BE2C (cell line): ENCODE measurements at regions not wholly inside any gene's neighbourhood (a gene's known extent, or its start where the extent isn't known, plus 50 kb on each side); places are given as distances from the start of the nearest gene placed in this dataset.
"Not testable (repeated sequence)": the region's sequence is repeated elsewhere in the genome, so short reads cannot be mapped to it uniquely, and the experiment has no call there.

Source experiments
- DNase-seq: peaks from one replicate; pipeline ENCODE4 v3.0.0-alpha.2; 2020
- H3K27me3 ChIP-seq: fragments of 250-450 bp; sonication (Bioruptor Pico); 2 replicates; pipeline ENCODE4 v1.5.1; 2020; ENCODE audit warnings: mild to moderate bottlenecking
- H3K36me3 ChIP-seq: fragments of 250-450 bp; sonication (Bioruptor Pico); 2 replicates; pipeline ENCODE4 v1.5.1; 2020; ENCODE audit warnings: mild to moderate bottlenecking
- H3K4me1 ChIP-seq: fragments of 250-450 bp; sonication (Bioruptor Pico); 2 replicates; pipeline ENCODE4 v1.5.1; 2020
- H3K4me3 ChIP-seq: 2 replicates; pipeline ENCODE4 v1.5.1; 2011; ENCODE audit warnings: low read depth, low read length
- H3K9me3 ChIP-seq: fragments of 250-450 bp; sonication (Bioruptor Pico); 2 replicates; pipeline ENCODE4 v1.5.1; 2020
- CTCF ChIP-seq: IDR thresholded peaks from 2 replicates; pipeline ENCODE4 v1.5.1; 2012; ENCODE audit warnings: mild to moderate bottlenecking, low read depth, low read length

GRCh38 chr5:30156156-30156555, 1037.3 kb upstream of the CDH6 start:
- DNase-seq: no peak
- no peaks in the 10 kb centered on the region for H3K4me1 ChIP-seq
- H3K27me3 ChIP-seq: no peaks in the 10 kb centered on the region

GRCh38 chr5:30152431-30152830, 1041.1 kb upstream of the CDH6 start:
- TF ChIP-seq CTCF: no peak
- DNase-seq: no peak
- no peaks in the 10 kb centered on the region for H3K9me3 ChIP-seq
- no peaks in the 10 kb centered on the region for H3K27me3 ChIP-seq
- H3K36me3 ChIP-seq: no peaks in the 10 kb centered on the region
- H3K4me1 ChIP-seq: no peaks in the 10 kb centered on the region
- no peak overlapping the region for H3K4me3 ChIP-seq

More at GRCh38 chr5:30156156-30156555, 1037.3 kb upstream of the CDH6 start:
- no peaks in the 10 kb centered on the region for H3K36me3 ChIP-seq
- no peak for TF ChIP-seq CTCF
- no peaks in the 10 kb centered on the region for H3K9me3 ChIP-seq
- H3K4me3 ChIP-seq: no peak overlapping the region

GRCh38 chr5:30150231-30150630, 1043.3 kb upstream of the CDH6 start:
- Histone ChIP-seq H3K4me3 (no peak overlapping the region), H3K36me3 (no peaks in the 10 kb centered on the region), H3K4me1 (no peaks in the 10 kb centered on the region), H3K27me3 (no peaks in the 10 kb centered on the region), H3K9me3 (no peaks in the 10 kb centered on the region)
- no peak for DNase-seq
- no peak for TF ChIP-seq CTCF

DNA sequence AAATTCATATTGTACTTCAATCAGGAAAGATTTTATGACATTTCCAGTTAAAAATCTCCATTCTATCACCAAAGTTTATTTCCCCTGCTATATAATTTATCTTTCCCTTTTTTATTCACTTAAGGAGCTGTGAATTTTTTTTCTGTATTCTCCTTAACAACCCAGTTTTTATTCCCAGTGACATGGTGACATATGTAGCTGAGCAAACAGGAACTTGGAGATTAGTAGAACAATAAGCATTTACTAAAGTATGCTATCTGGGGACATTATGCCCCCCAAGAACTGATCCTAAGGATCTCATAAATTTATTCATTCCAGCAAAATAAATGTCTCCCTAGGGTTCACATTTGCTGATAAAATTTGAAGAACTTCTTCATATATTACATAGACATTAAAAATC, 1044.0 kb upstream of the CDH6 start:
- H3K9me3 ChIP-seq: no peaks in the 10 kb centered on the region

DNA sequence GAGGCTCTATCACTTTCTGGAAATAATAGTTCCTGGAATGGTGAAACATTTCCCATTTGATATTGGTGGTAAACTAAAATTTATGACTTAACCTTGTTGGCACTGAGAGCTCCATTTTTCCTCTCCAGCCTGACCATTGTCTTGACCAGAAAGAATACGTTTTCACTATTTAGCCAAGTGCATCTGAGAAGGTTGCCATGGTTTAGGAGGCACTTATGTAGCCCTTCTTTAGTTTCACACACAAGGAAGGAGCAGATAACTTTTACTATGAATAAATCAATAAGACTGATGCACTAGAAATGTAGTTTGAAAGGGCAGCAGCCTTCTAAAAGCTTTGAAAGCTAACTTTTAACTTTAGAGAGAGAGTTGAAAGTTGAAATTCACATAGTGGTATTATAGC, 1045.5 kb upstream of the CDH6 start:
- Histone ChIP-seq H3K36me3 (no peaks in the 10 kb centered on the region), H3K9me3 (no peaks in the 10 kb centered on the region), H3K4me1 (no peaks in the 10 kb centered on the region), H3K27me3 (no peaks in the 10 kb centered on the region), H3K4me3 (no peak overlapping the region)
- TF ChIP-seq CTCF: no peak
- DNase-seq: no peak

More for the DNA sequence above, 1044.0 kb upstream of the CDH6 start:
- Histone ChIP-seq H3K36me3 (no peaks in the 10 kb centered on the region), H3K4me1 (no peaks in the 10 kb centered on the region), H3K4me3 (no peak overlapping the region), H3K27me3 (no peaks in the 10 kb centered on the region)
- no peak for DNase-seq
- no peak for TF ChIP-seq CTCF

DNA sequence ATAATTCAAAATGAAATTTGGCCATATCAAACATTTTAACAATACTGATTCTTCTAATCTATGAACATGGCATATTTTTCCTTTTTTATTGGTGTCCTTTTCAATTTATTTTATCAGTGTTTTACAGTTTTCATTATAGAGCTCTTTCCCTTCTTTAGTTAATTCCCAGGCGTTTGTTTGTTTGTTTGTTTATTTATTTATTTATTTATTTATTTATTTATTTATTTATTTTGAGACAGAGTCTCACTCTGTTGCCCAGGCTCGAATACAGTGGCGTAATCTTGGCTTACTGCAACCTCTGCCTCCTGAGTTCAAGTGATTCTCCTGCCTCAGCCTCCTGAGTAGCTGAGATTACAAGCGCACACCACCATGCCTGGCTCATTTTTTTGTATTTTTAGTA, 1049.4 kb upstream of the CDH6 start:
- not testable (repeated sequence) for H3K4me1 ChIP-seq, H3K36me3 ChIP-seq, H3K27me3 ChIP-seq, H3K4me3 ChIP-seq, H3K9me3 ChIP-seq, DNase-seq

- H3K27me3 ChIP-seq: no peaks in the 10 kb centered on the region
- no peak for DNase-seq
- no peaks in the 10 kb centered on the region for H3K9me3 ChIP-seq
- H3K4me3 ChIP-seq: no peak overlapping the region
- H3K4me1 ChIP-seq: no peaks in the 10 kb centered on the region
- no peak for TF ChIP-seq CTCF
- H3K36me3 ChIP-seq: no peaks in the 10 kb centered on the region
These were observed 1051.1 kb upstream of the CDH6 start for GRCh38 chr5:30142432-30142831.
